Panc1 (cell line): ENCODE measurements at regions not wholly inside any gene's neighbourhood (a gene's known extent, or its start where the extent isn't known, plus 50 kb on each side); places are given as distances from the start of the nearest gene placed in this dataset.

Source experiments
- ATAC-seq: fragments of 200-7000 bp; cut with Tn5 transposase; 2 replicates; pipeline ENCODE4 v1.9.1; 2020; ENCODE audit warnings: mild to moderate bottlenecking, moderate library complexity
- BruUV-seq: library from RNA; stranded (reverse); fragments of 400-500 nt; replicated peaks from 2 replicates; lab custom pipeline; 2021; lab: Mats Ljungman, UMichigan
- CTCF ChIA-PET: fragments of 300-600 bp; sonication (Branson Sonifier 250); formaldehyde crosslinking; loops from one replicate; lab custom pipeline; 2022; ENCODE audit warnings: antibody characterized with exemption; lab: Charles Lee
- POLR2A ChIA-PET: fragments of 300-600 bp; sonication (Branson Sonifier 250); formaldehyde crosslinking; loops from one replicate; lab custom pipeline; 2022; ENCODE audit warnings: antibody characterized with exemption; lab: Charles Lee
- DNase-seq: peaks from one replicate; pipeline ENCODE4 v3.0.0-alpha.2; 2010; ENCODE audit warnings: low read depth, low spot score
- H3K27ac ChIP-seq: 2 replicates; pipeline ENCODE4 v1.5.1; 2011; ENCODE audit warnings: mild to moderate bottlenecking, low read length, inconsistent platforms
- H3K27me3 ChIP-seq: fragments of 200-500 bp; sonication (Bioruptor generic); 2 replicates; pipeline ENCODE4 v1.6.0; 2014; ENCODE audit warnings: low read length, inconsistent platforms; ENCODE audit not compliant: control insufficient read depth, insufficient read depth
- H3K36me3 ChIP-seq: fragments of 200-500 bp; sonication (Bioruptor generic); 2 replicates; pipeline ENCODE4 v1.5.1; 2014; ENCODE audit warnings: inconsistent platforms, mild to moderate bottlenecking, low read length, moderate library complexity; ENCODE audit not compliant: control insufficient read depth, insufficient read depth
- H3K4me1 ChIP-seq: 2 replicates; pipeline ENCODE4 v1.5.1; 2011; ENCODE audit warnings: inconsistent platforms, mild to moderate bottlenecking, low read length, moderate library complexity; ENCODE audit not compliant: control insufficient read depth, insufficient read depth
- H3K4me3 ChIP-seq, 2 experiments: 2 replicates each; pipeline ENCODE4 v1.5.1; 2011 to 2012; ENCODE audit warnings: low read depth in 2 of 2, low read length in 2 of 2, mild to moderate bottlenecking in 2 of 2, inconsistent platforms in 1 of 2, moderate library complexity in 1 of 2
- H3K9me3 ChIP-seq: fragments of 200-500 bp; sonication (Bioruptor generic); 2 replicates; pipeline ENCODE4 v1.5.1; 2014; ENCODE audit warnings: low read depth, mild to moderate bottlenecking, inconsistent platforms, low read length, moderate library complexity; ENCODE audit not compliant: control insufficient read depth, insufficient read depth
- CTCF ChIP-seq: fragments of 450-650 bp; IDR thresholded peaks from 2 replicates; pipeline ENCODE4 v1.5.1; 2017; ENCODE audit warnings: mild to moderate bottlenecking
- POLR2AphosphoS5 ChIP-seq: IDR thresholded peaks from 2 replicates; pipeline ENCODE4 v1.6.1; 2012; ENCODE audit warnings: mild to moderate bottlenecking, low read depth, low read length, moderate library complexity
- REST ChIP-seq, 2 experiments: IDR thresholded peaks; 2 replicates each; pipeline ENCODE4 v1.6.1; 2011 to 2012; ENCODE audit warnings: low read depth in 2 of 2, control low read depth in 1 of 2, low read length in 1 of 2, mild to moderate bottlenecking in 1 of 2, moderate library complexity in 1 of 2; ENCODE audit not compliant: insufficient read depth in 1 of 2
- SIN3A ChIP-seq: IDR thresholded peaks from 2 replicates; pipeline ENCODE4 v1.6.1; 2012; ENCODE audit warnings: low read depth, mild to moderate bottlenecking, low read length, moderate library complexity, borderline replicate concordance; ENCODE audit not compliant: insufficient read depth
- TCF7L2 ChIP-seq: IDR thresholded peaks from 2 replicates; pipeline ENCODE4 v1.6.1; 2011; ENCODE audit warnings: mild to moderate bottlenecking, low read depth, low read length, inconsistent platforms
- in situ Hi-C: cut with HindIII; loops from 2 replicates; pipeline ENCODE4 v1.10.0; 2016; ENCODE audit warnings: low sequenced_read_pairs, low pct_unique_long_range_greater_than_20kb
- intact Hi-C: fragments of 100-400 bp; cut with micrococcal nuclease; formaldehyde crosslinking; loops from one replicate; pipeline ENCODE4 v1.10.0; 2022; ENCODE audit not compliant: unreplicated experiment

GRCh38 chr13:27868641-27869435 is 51.0 kb upstream of the PDX1 start:
- no peak overlapping the region for H3K4me3 ChIP-seq
- H3K9me3 ChIP-seq: no peaks in the 10 kb centered on the region
- TF ChIP-seq CTCF (peak; percentile 67), POLR2AphosphoS5 (no peak), REST (IDR thresholded peaks at IDR 0.05; ENCODE audit: insufficient read depth in 1 of 2, low read depth in 2 of 2, low read length in 1 of 2) (no peak), SIN3A (no peak)
- H3K4me1 ChIP-seq: no peaks in the 10 kb centered on the region; the same call in 1 of the 2 replicates
- no peak overlapping the region for H3K27ac ChIP-seq
- H3K27me3 ChIP-seq: no peaks in the 10 kb centered on the region
- no peaks in the 10 kb centered on the region for H3K36me3 ChIP-seq
- no peak for ATAC-seq
- DNase-seq: peak; percentile 2
- in situ Hi-C loops (no loop called here), intact Hi-C loops (loop anchor here (5.0 kb wide), 1 partner anchor 83 kb away; no protein-coding TSS in a partner anchor)
- ChIA-PET POLR2A (interaction anchor here (0.9 kb wide), 1 partner anchor 84 kb away, joined by 3 read pairs; no protein-coding TSS in a partner anchor), CTCF (interaction anchor here (1.0 to 2.3 kb wide), 3 partner anchors 42 to 85 kb away, joined by 3 to 19 read pairs (median 6); no protein-coding TSS in a partner anchor)
- no TSS peak for BruUV-seq

- Histone ChIP-seq H3K9me3 (no peaks in the 10 kb centered on the region), H3K27me3 (no peaks in the 10 kb centered on the region), H3K27ac (no peak overlapping the region), H3K4me3 (no peak overlapping the region), H3K4me1 (no peaks in the 10 kb centered on the region; the same call in 1 of the 2 replicates), H3K36me3 (no peaks in the 10 kb centered on the region)
- no peak for TF ChIP-seq SIN3A
- no peak for TF ChIP-seq TCF7L2
- TF ChIP-seq REST (IDR thresholded peaks at IDR 0.05; ENCODE audit: insufficient read depth in 1 of 2, low read depth in 2 of 2, low read length in 1 of 2): no peak
- peak; percentile 42; the same call in 1 of the 2 replicates for TF ChIP-seq CTCF
- TF ChIP-seq POLR2AphosphoS5: no peak
- in situ Hi-C loops (no loop called here), intact Hi-C loops (loop anchor here (5.0 kb wide), 1 partner anchor 83 kb away; no protein-coding TSS in a partner anchor)
- POLR2A ChIA-PET: interaction anchor here (0.9 kb wide), 1 partner anchor 84 kb away, joined by 3 read pairs; no protein-coding TSS in a partner anchor
- DNase-seq (no peak), ATAC-seq (no peak)
- CTCF ChIA-PET: interaction anchor here (0.6 to 2.3 kb wide), 4 partner anchors 43 to 1129 kb away, joined by 3 to 19 read pairs (median 4); no protein-coding TSS in a partner anchor
- BruUV-seq: no TSS peak
These were observed 50.2 kb upstream of the PDX1 start for GRCh38 chr13:27869436-27870095.
